CD14-positive monocyte (primary cell): ENCODE measurements at regions not wholly inside any gene's neighbourhood (a gene's known extent, or its start where the extent isn't known, plus 50 kb on each side); places are given as distances from the start of the nearest gene placed in this dataset.
A peak's percentile ranks its signal among the peaks of the same experiment; 100 is the strongest.
"Not testable (repeated sequence)": the region's sequence is repeated elsewhere in the genome, so short reads cannot be mapped to it uniquely, and the experiment has no call there.

Experiments used
- DNase-seq, 3 donors: peaks; one replicate each; pipeline ENCODE4 v3.0.0-alpha.2; 2011 to 2022
- H2AFZ ChIP-seq: 2 replicates; pipeline ENCODE4 v1.6.0; 2012; ENCODE audit warnings: mild to moderate bottlenecking, low read depth, low read length, inconsistent platforms; ENCODE audit not compliant: insufficient read depth, poor library complexity, severe bottlenecking
- H3K27ac ChIP-seq, 2 donors: 1 replicate in 1 of 2; 2 replicates in 1 of 2; pipeline ENCODE4 v1.5.1; 2012 to 2013; ENCODE audit warnings: low read length in 2 of 2, control low read depth in 1 of 2, inconsistent platforms in 1 of 2, low read depth in 1 of 2, mild to moderate bottlenecking in 1 of 2
- H3K27me3 ChIP-seq, 2 donors: one replicate each; pipeline versions ENCODE4 v1.6.0 to v1.6.1; 2011 to 2013; ENCODE audit warnings: low read length in 2 of 2; ENCODE audit not compliant: control insufficient read depth in 2 of 2, insufficient read depth in 2 of 2
- H3K36me3 ChIP-seq, 2 donors: replicated peaks in 1 of 2; 1 replicate in 1 of 2; 2 replicates in 1 of 2; pipeline versions ENCODE4 v1.5.1 to v1.6.1; 2012 to 2013; ENCODE audit warnings: low read length in 2 of 2, control low read depth in 1 of 2, inconsistent platforms in 1 of 2, mild to moderate bottlenecking in 1 of 2; ENCODE audit not compliant: insufficient read depth in 2 of 2, control insufficient read depth in 1 of 2
- H3K4me1 ChIP-seq, 2 donors: 1 replicate in 1 of 2; 2 replicates in 1 of 2; pipeline versions ENCODE4 v1.5.1 to v1.6.1; 2012 to 2013; ENCODE audit warnings: low read length in 2 of 2, control low read depth in 1 of 2, inconsistent platforms in 1 of 2, mild to moderate bottlenecking in 1 of 2, moderate library complexity in 1 of 2; ENCODE audit not compliant: insufficient read depth in 2 of 2, control insufficient read depth in 1 of 2
- H3K4me2 ChIP-seq: replicated peaks from 2 replicates; pipeline ENCODE3; 2012; ENCODE audit warnings: low read length, moderate library complexity, mild to moderate bottlenecking; ENCODE audit not compliant: poor library complexity, severe bottlenecking; ENCODE audit errors: extremely low read depth
- H3K4me3 ChIP-seq, 3 experiments: fragments of 200-600 bp in 1 of 3; sonication (generic) in 1 of 3; replicated peaks in 1 of 3; 1 replicate in 2 of 3; 2 replicates in 1 of 3; pipeline ENCODE4 v1.5.1; 2011 to 2013; ENCODE audit warnings: low read length in 3 of 3, mild to moderate bottlenecking in 3 of 3, control low read depth in 2 of 3, low read depth in 2 of 3, inconsistent platforms in 1 of 3, moderate library complexity in 1 of 3
- H3K79me2 ChIP-seq: 2 replicates; pipeline ENCODE4 v1.6.0; 2012; ENCODE audit warnings: mild to moderate bottlenecking, control low read depth, inconsistent platforms, low read length, moderate library complexity; ENCODE audit not compliant: insufficient read depth
- H3K9ac ChIP-seq: 2 replicates; pipeline ENCODE4 v1.6.0; 2017; ENCODE audit warnings: low read length, mild to moderate bottlenecking; ENCODE audit not compliant: insufficient read depth, poor library complexity, severe bottlenecking
- H3K9me3 ChIP-seq, 2 donors: replicated peaks in 1 of 2; 1 replicate in 1 of 2; 2 replicates in 1 of 2; pipeline versions ENCODE4 v1.5.1 to v1.6.1; 2012 to 2013; ENCODE audit warnings: low read length in 2 of 2, control low read depth in 1 of 2; ENCODE audit not compliant: control insufficient read depth in 1 of 2, insufficient read depth in 1 of 2
- H4K20me1 ChIP-seq: 2 replicates; pipeline ENCODE4 v1.6.0; 2012; ENCODE audit warnings: mild to moderate bottlenecking, low read length, control low read depth, moderate library complexity; ENCODE audit not compliant: insufficient read depth
- H3K27ac Mint-ChIP-seq, 7 donors: one replicate each; pipeline ENCODE4 v1.8.0; 2020; ENCODE audit warnings: mild to moderate bottlenecking in 7 of 7, mixed read lengths in 7 of 7, moderate library complexity in 6 of 7, inconsistent platforms in 2 of 7
- H3K27me3 Mint-ChIP-seq, 3 donors: one replicate each; pipeline ENCODE4 v1.8.0; 2021 to 2022; ENCODE audit warnings: low read depth in 3 of 3, mild to moderate bottlenecking in 3 of 3, mixed read lengths in 3 of 3, moderate library complexity in 3 of 3, inconsistent platforms in 1 of 3
- H3K36me3 Mint-ChIP-seq, 2 donors: one replicate each; pipeline ENCODE4 v1.8.0; 2020; ENCODE audit warnings: mixed read lengths in 2 of 2, inconsistent platforms in 1 of 2, mild to moderate bottlenecking in 1 of 2
- H3K4me1 Mint-ChIP-seq: one replicate; pipeline ENCODE4 v1.8.0; 2020; ENCODE audit warnings: mild to moderate bottlenecking, mixed read lengths
- H3K4me3 Mint-ChIP-seq, 2 donors: one replicate each; pipeline ENCODE4 v1.8.0; 2020; ENCODE audit warnings: mild to moderate bottlenecking in 2 of 2, mixed read lengths in 2 of 2, moderate library complexity in 1 of 2
- H3K9me3 Mint-ChIP-seq, 7 donors: one replicate each; pipeline ENCODE4 v1.8.0; 2020 to 2022; ENCODE audit warnings: mixed read lengths in 7 of 7, mild to moderate bottlenecking in 6 of 7, moderate library complexity in 6 of 7, inconsistent platforms in 2 of 7
- WGBS: methylation state at CpG from one replicate; pipeline ENCODE4 v1.1.5; 2013; ENCODE audit warnings: missing lambda C conversion rate; ENCODE audit not compliant: insufficient coverage; 5-methylcytosine and 5-hydroxymethylcytosine counted together
- intact Hi-C, 2 donors: fragments of 100-400 bp; cut with micrococcal nuclease; formaldehyde crosslinking; loops; one replicate each; pipeline versions ENCODE4 v1.15.0 to v1.15.1; 2023
- TF ChIP-seq, protein P1 (sequence below): fragments of 200-600 bp; IDR thresholded peaks from one replicate; pipeline ENCODE4 v1.8.0; 2022; ENCODE audit warnings: antibody characterized with exemption, mild to moderate bottlenecking

DNA sequence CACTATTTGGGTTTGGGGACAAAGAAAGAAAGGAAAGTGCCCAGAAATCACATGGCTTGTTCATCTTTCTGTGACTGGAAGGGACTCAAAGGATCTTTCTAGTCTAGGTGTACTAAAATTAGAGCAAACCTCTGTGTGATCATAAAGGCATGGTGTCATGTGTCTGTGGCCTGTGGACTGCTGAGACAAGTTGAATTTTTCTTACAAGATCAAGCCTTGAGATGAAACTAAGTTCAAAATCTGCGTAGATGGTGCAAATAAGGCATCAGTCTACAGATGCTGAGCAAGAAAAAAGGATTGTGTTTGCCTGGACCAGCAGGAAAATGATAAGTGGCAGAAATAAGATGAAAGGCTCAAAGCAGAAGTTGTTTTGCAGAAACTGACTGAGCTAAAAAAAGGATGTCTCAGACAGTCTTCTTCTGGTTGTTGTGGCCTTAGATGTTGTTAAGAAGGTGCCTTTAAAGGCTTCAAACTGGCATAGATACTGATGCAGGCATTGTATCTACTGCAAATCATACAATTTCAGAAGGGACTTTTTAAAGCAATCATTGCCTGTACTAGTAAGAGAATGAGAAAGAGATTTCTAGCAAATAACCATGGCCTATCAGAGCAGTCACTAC lies 97.2 kb downstream of the KLRB1 start:
- H3K27ac ChIP-seq, H3K27me3 ChIP-seq, H3K4me1 ChIP-seq, H2AFZ ChIP-seq, H4K20me1 ChIP-seq, H3K9me3 Mint-ChIP-seq, H3K36me3 ChIP-seq, intact Hi-C loops, H3K4me2 ChIP-seq, H3K4me3 ChIP-seq, H3K9ac ChIP-seq, H3K9me3 ChIP-seq, H3K36me3 Mint-ChIP-seq, H3K4me3 Mint-ChIP-seq, H3K4me1 Mint-ChIP-seq, H3K27me3 Mint-ChIP-seq, DNase-seq, H3K79me2 ChIP-seq: not testable (repeated sequence)
- peak overlapping the region in 1 of 7 donors; percentile 58 for H3K27ac Mint-ChIP-seq
- no CpG with 5 or more reads among the region's 1 CpG for WGBS

DNA sequence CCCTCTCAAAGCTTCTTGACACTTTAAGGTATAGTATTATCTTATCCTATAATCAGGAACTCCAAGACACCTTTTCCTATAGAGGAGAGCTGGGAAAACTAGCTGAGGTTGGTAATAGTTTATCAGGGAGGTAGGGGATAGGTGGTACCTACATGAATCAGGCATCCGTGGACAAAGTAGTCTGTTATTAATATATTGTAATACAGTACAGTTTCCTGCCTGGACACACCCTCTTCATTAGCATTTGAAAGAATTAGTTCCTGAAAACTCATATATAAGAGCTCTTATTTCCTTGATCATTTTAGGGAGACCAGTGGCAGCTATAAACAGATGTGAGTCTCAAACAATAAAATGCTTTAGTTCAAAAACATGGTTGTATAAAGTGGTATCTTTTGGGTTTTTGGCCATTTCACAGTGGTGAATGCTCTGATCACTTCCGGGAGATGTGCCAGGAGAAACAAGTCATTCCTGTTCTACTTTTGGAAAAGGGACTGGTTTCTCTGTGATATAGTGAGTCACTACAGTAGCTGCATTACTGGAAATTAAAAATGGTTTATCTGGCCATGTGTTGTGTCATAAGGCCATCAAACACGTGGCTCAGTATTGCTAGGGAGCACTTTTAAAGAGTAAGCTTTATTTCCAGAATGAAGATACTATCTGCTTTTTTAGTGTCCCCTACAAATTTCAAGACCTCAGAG lies 98.1 kb downstream of the KLRB1 start:
- no peaks in the 10 kb centered on the region for H3K9me3 Mint-ChIP-seq
- H3K27ac Mint-ChIP-seq, result no peak overlapping the region
- Histone ChIP-seq H3K4me3 (no peak overlapping the region), H3K36me3 (no peaks in the 10 kb centered on the region), H2AFZ (no peak overlapping the region), H3K9ac (no peak overlapping the region), H3K27me3 (no peaks in the 10 kb centered on the region), H4K20me1 (no peaks in the 10 kb centered on the region), H3K4me2 (no peak overlapping the region), H3K9me3 (no peaks in the 10 kb centered on the region), H3K79me2 (no peaks in the 10 kb centered on the region), H3K27ac (no peak overlapping the region), H3K4me1 (no peaks in the 10 kb centered on the region)
- no peak for DNase-seq
- no peaks in the 10 kb centered on the region for H3K36me3 Mint-ChIP-seq
- H3K4me3 Mint-ChIP-seq, result no peak overlapping the region
- WGBS, result 100% methylated on average over 1 of the region's 3 CpGs
- H3K27me3 Mint-ChIP-seq, result no peaks in the 10 kb centered on the region
- peaks cover 2% of the 10 kb centered on the region for H3K4me1 Mint-ChIP-seq
- intact Hi-C loops, result no loop called here
- TF ChIP-seq, protein P1, sequence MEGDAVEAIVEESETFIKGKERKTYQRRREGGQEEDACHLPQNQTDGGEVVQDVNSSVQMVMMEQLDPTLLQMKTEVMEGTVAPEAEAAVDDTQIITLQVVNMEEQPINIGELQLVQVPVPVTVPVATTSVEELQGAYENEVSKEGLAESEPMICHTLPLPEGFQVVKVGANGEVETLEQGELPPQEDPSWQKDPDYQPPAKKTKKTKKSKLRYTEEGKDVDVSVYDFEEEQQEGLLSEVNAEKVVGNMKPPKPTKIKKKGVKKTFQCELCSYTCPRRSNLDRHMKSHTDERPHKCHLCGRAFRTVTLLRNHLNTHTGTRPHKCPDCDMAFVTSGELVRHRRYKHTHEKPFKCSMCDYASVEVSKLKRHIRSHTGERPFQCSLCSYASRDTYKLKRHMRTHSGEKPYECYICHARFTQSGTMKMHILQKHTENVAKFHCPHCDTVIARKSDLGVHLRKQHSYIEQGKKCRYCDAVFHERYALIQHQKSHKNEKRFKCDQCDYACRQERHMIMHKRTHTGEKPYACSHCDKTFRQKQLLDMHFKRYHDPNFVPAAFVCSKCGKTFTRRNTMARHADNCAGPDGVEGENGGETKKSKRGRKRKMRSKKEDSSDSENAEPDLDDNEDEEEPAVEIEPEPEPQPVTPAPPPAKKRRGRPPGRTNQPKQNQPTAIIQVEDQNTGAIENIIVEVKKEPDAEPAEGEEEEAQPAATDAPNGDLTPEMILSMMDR, result no peak
